DMS 273 (cell line): ENCODE measurements at regions not wholly inside any gene's neighbourhood (a gene's known extent, or its start where the extent isn't known, plus 50 kb on each side); places are given as distances from the start of the nearest gene placed in this dataset.
"Not testable (repeated sequence)": the region's sequence is repeated elsewhere in the genome, so short reads cannot be mapped to it uniquely, and the experiment has no call there.

ENCODE experiments used
- DNase-seq: peaks from one replicate; lab custom pipeline; 2025; ENCODE audit not compliant: unreplicated experiment; lab: John Stamatoyannopoulos, UW

DNA sequence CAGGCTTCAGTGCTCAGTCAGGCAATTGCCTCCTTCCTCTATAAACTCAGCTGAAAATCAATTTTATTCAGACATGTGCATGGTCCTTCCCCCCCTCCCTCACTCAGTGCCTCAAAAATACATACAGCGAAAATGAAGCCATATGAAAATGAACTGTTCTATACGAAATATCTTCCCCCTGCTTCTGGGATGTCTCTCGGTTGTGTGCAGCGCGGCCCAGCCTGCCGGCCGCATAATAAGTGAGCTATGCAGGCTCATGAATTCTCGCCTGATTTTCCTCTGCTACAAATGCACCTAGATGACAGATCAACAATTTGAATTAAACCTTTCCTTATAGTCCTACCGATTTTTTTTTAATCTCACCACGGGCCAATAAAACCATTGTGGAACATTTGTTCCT is 252.9 kb downstream of the CRLF2 start:
- DNase-seq, result no peak

DNA sequence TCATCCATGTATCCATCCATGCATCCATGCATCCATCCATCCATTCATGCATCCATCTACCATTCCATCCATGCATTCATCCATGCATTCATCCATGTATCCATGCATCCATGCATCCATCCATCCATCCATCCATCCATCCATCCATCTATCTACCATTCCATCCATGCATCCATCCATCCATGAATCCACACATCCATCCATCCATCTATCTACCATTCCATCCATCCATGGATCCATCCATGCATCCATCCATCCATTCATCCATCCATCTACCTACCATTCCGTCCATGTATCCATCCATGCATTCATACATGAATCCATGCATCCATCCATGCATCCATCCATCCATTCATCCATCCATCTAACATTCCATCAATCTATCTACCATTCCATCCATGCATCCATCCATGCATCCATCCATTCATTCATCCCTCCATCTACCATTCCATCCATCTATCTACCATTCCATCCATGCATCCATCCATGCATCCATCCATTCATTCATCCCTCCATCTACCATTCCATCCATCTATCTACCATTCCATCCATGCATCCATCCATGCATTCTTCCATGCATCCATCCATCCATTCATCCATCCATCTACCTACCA is 257.2 kb downstream of the CRLF2 start:
- DNase-seq, result not testable (repeated sequence)

- no peak for DNase-seq
These were observed 258.5 kb downstream of the CRLF2 start for GRCh38 chrX:953879-954482.

GRCh38 chrX:952816-953215 is 259.6 kb downstream of the CRLF2 start:
- no peak for DNase-seq

- not testable (repeated sequence) for DNase-seq
These were observed 265.2 kb downstream of the CRLF2 start for GRCh38 chrX:947262-947661.

GRCh38 chrX:943035-943434 is 269.4 kb downstream of the CRLF2 start:
- DNase-seq, result no peak

DNA sequence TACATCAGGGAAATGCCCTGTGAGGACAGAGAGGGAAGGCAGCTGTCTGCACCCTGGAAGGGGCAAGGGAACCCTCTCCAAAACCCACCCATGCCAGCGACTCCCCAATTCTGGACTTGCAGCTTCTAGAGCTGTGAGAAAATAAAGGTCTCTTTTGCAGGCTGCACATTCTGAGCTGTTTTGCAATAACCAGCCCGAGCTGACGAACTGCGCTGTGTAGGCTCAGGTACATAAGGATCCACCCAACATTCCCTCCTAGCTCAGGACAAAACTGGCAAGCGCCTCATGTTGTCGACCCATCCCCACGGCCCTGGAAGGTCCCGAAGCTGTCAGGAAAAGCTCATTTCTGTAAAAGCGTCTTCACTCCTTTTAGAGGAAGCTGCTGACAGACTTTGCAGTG is 271.8 kb downstream of the CRLF2 start:
- DNase-seq, result no peak

DNA sequence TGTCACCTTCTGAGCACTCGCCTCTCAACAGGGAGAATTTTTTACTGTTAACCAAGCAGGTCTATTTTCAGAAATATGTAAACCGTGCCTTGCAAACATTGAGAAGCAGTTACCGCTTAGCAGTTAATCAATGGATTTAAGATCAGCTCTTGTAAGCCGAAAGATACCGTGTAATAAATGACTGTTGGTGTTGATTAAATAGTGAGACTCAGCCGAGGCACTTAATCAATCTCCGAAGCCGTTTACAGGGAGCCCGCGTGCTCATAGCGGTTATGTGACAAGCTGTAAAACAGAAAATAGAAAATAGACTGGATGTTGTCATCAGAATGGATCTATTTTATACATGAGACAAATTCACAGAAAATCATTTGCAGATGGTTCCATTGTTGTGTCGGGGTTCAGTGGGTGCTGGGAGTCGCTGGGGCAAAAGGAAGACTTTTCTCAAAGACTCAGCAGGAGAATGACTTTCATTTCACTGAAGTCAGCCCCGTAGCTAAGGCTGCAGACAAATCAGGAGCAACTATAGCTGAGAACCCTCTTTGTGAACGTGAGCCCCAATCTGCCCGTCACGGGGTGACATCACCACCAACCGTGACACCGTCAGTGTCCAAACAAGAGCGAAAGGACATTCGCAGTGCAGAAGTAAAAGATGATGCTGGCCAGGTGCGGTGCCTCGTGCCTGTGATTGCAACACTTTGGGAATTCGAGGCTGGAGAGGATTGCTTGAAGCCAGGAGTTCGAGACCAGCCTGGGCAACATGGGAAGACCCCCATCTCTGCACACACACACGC is 275.3 kb downstream of the CRLF2 start:
- no peak for DNase-seq

DNA sequence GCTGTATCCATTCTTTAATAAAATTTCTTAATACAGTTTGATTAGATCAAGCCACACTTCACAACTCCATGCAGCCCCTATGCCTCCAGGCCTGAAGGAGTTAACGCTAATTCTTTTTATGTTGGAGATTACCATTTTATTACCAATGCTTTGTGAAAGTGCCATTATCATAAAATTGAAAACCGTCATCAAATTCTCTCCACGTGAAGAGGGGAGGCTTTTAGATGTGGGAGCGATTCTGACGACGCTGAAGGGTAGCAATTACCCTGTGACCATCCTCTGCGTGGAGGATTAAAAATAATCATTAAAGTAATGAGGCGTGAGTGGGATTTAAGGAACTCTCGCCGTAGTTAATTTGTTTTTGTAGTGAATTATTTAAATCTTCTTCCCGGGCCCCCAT is 278.8 kb downstream of the CRLF2 start:
- no peak for DNase-seq

GRCh38 chrX:928606-929005 is 283.8 kb downstream of the CRLF2 start:
- no peak for DNase-seq

GRCh38 chrX:926991-927390 is 285.5 kb downstream of the CRLF2 start:
- DNase-seq, result no peak

- DNase-seq, result no peak
These were observed 286.4 kb downstream of the CRLF2 start for GRCh38 chrX:926070-926469.

DNA sequence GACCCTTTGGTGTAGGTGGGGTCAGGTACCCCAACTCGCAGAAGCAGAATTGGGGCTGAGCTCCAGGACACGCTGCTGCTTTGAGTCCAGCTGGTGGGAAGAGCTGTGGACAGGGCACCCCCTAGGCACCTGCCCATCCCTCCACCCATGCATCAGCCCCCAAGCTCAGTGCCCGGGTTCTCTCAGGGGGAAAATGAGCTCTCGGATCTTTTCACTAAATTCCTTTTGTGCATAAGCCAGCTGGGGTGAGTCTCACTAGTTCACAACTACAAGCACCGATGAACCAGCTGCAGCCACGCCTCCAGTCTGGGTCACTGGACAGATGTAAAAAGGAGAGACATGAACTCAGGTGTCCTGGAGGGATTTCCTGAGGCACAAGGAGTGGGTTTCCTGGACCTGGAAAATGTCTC is 286.8 kb downstream of the CRLF2 start:
- no peak for DNase-seq

- no peak for DNase-seq
These were observed 287.4 kb downstream of the CRLF2 start for GRCh38 chrX:925094-925493.

- DNase-seq, result no peak
These were observed 288.4 kb downstream of the CRLF2 start for GRCh38 chrX:924017-924416.

- DNase-seq, result no peak
These were observed 289.7 kb downstream of the SHOX start for GRCh38 chrX:920234-920799.

- no peak for DNase-seq
These were observed 285.6 kb downstream of the SHOX start for GRCh38 chrX:916230-916599.

DNA sequence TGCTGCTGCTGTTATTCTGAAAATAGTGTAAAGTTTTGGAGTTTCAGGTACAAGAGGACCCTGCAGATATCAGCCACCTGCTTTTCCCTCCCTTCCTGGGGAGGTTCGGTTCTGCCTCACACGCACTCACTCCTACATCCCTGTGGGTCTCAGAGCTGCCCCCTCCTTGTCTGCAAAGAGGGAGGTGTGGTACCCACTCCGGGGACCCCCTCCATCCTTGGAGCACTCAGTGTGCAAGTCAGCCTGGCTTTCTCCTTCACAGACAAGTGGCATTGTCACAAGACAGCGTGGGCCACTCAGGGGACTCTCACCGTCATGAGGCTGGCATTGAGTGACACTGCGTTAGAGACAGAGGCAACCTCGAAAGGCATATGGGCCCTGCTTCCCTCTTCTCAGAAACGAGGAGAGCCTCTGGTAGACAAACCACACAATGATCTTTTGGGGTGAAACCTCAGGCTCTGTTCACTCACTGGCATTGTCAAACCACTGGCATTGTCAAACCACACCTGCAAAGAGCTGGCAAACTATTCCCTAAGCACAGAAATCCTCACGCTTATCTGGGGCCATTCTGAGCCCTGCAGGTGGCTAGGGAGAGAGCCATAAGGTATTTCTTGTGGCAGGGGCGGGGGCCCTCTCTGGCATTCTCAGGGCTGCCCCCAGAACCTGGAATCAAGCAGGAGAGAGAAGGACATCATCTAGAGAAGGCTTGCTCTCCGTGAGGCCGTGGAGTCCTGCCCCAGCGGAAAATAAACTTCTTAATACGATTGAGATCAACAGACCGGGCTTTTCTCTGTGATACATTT is 285.0 kb downstream of the SHOX start:
- no peak for DNase-seq

GRCh38 chrX:914206-914605 is 283.6 kb downstream of the SHOX start:
- DNase-seq, result no peak

- no peak for DNase-seq
These were observed 282.1 kb downstream of the SHOX start for GRCh38 chrX:912677-913076.

DNA sequence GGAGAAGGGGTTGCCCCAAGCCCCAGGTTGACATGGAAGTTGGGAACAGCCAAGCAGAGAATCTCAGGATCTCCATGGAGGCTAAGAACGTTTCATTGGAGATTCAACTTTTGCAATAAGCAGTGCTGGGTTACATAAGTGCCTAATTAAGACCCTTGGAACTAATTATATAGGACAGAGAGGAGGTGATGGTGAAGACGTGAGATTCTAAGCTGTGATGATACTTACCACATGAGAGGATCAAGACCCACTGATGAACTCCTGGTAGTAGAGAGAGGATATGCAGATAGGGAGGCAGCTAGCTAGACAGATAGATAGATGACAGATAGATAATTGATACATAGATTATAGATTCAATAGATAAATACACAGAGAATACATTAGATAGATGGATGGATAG is 278.5 kb downstream of the SHOX start:
- not testable (repeated sequence) for DNase-seq
